ENCODE measurements at regions not wholly inside any gene's neighbourhood (a gene's known extent, or its start where the extent isn't known, plus 50 kb on each side); places are given as distances from the start of the nearest gene placed in this dataset.

DNA sequence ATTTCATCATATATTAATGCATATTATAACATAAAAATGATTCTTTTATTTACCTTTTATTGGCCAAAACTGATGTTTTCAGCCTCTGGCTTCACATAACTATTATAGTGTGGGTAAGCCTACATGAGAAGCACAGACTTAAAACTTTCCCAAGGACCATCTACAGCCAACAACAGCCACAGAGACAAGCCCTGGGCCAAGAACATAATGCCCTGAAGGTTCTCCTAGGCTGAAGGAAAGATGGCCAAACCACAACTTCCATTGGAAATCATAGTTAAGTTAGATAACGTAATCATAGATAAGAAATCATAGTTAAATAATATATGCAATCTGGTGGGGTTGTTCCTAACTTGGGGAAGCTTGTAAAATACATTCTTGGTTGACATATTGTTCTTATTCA lies 280.0 kb upstream of the EMCN start:
- WGBS (ENCODE audit: extremely low coverage, insufficient read length, low lambda C conversion rate), result no CpG with 5 or more reads among the region's 1 CpG
- H3T11ph ChIP-seq (ENCODE audit: low read length), result no peak overlapping the region

More for the DNA sequence above, 280.0 kb upstream of the EMCN start:
- DNase-seq, result no peak
- no peaks in the 10 kb centered on the region for H3K79me2 ChIP-seq (ENCODE audit: insufficient read depth, low read length)
- no peaks in the 10 kb centered on the region for H3K27me3 ChIP-seq (ENCODE audit: insufficient read depth, low read length)
- no peaks in the 10 kb centered on the region for H4K20me1 ChIP-seq (ENCODE audit: control insufficient read depth, insufficient read depth, insufficient read length)
- H3K79me1 ChIP-seq (ENCODE audit: insufficient read depth, low read depth, low read length, poor library complexity, severe bottlenecking), result no peaks in the 10 kb centered on the region
- no peak overlapping the region for H2AK5ac ChIP-seq (ENCODE audit: insufficient read length, low read length)
- no peak overlapping the region for H3K18ac ChIP-seq (ENCODE audit: insufficient read length, low read depth, low read length)
- no peaks in the 10 kb centered on the region for H3K9me3 ChIP-seq (ENCODE audit: control insufficient read depth, low read depth, low read length)
- no peak overlapping the region for H2BK12ac ChIP-seq (ENCODE audit: insufficient read length, low read depth, low read length)
- H3K9ac ChIP-seq (ENCODE audit: extremely low read depth, insufficient read length, low read length), result no peak overlapping the region
- H2BK15ac ChIP-seq (ENCODE audit: low read depth, low read length), result no peak overlapping the region
- no peak overlapping the region for H2BK20ac ChIP-seq (ENCODE audit: low read depth, low read length, poor library complexity, severe bottlenecking)
- H3K27ac Mint-ChIP-seq, result no peak overlapping the region
- peaks cover 11 to 13% of the 10 kb centered on the region in 2 experiments for H3K4me1 Mint-ChIP-seq
- H3K4me2 ChIP-seq (ENCODE audit: insufficient read depth, insufficient read length, low read length), result no peak overlapping the region
- no peaks in the 10 kb centered on the region for H3K27me3 Mint-ChIP-seq (ENCODE audit: low read depth)
- H3K14ac ChIP-seq (ENCODE audit: insufficient read depth, low read length), result no peak overlapping the region
- H3K36me3 Mint-ChIP-seq (ENCODE audit: insufficient read depth in 1 of 3, low read depth in 3 of 3), result 0 out of 7 replicates have a peak, but pooled peaks cover 0 to 6% (median 0%) of the 10 kb centered on the region in 3 experiments
- H3K23ac ChIP-seq (ENCODE audit: insufficient read length, low read depth, low read length), result no peak overlapping the region
- H2AFZ ChIP-seq (ENCODE audit: low read length), result no peak overlapping the region
- no peak overlapping the region for H3K4ac ChIP-seq (ENCODE audit: low read depth, low read length)
- H4K91ac ChIP-seq (ENCODE audit: insufficient read length, low read depth, low read length), result no peak overlapping the region
- H3K4me1 ChIP-seq (ENCODE audit: insufficient read depth, low read length), result no peaks in the 10 kb centered on the region
- TF ChIP-seq, protein P1, sequence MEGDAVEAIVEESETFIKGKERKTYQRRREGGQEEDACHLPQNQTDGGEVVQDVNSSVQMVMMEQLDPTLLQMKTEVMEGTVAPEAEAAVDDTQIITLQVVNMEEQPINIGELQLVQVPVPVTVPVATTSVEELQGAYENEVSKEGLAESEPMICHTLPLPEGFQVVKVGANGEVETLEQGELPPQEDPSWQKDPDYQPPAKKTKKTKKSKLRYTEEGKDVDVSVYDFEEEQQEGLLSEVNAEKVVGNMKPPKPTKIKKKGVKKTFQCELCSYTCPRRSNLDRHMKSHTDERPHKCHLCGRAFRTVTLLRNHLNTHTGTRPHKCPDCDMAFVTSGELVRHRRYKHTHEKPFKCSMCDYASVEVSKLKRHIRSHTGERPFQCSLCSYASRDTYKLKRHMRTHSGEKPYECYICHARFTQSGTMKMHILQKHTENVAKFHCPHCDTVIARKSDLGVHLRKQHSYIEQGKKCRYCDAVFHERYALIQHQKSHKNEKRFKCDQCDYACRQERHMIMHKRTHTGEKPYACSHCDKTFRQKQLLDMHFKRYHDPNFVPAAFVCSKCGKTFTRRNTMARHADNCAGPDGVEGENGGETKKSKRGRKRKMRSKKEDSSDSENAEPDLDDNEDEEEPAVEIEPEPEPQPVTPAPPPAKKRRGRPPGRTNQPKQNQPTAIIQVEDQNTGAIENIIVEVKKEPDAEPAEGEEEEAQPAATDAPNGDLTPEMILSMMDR (conservative IDR thresholded peaks at IDR 0.05), result no peak
- peaks cover 3 to 5% of the 10 kb centered on the region in 2 experiments; a peak in 2 of 5 replicates for H3K9me3 Mint-ChIP-seq
- no peaks in the 10 kb centered on the region for H3K23me2 ChIP-seq (ENCODE audit: insufficient read length, low read depth, low read length, poor library complexity, severe bottlenecking)
- no peak overlapping the region for H3K27ac ChIP-seq (ENCODE audit: insufficient read length, low read depth, low read length)
- no peak overlapping the region for H4K5ac ChIP-seq (ENCODE audit: insufficient read length, low read depth, low read length)
- no peak overlapping the region for H3K4me3 Mint-ChIP-seq
- H2BK120ac ChIP-seq (ENCODE audit: low read depth, low read length, poor library complexity, severe bottlenecking), result no peak overlapping the region
- no peak overlapping the region for H3K56ac ChIP-seq (ENCODE audit: insufficient read length, low read depth, low read length)
- H2BK5ac ChIP-seq (ENCODE audit: insufficient read length, low read length), result no peak overlapping the region
- H4K8ac ChIP-seq (replicated peaks; ENCODE audit: insufficient read length, low read depth, low read length), result no peak overlapping the region

Data from H9 (cell line).